ENCODE measurements at regions not wholly inside any gene's neighbourhood (a gene's known extent, or its start where the extent isn't known, plus 50 kb on each side); places are given as distances from the start of the nearest gene placed in this dataset.

- TF ChIP-seq CTCF (IDR thresholded peaks at IDR 0.05; ENCODE audit: insufficient read depth, low read length) (no peak), REST (IDR thresholded peaks at IDR 0.05; ENCODE audit: insufficient replicate concordance, low read depth) (no peak)
Observed at GRCh38 chr20:48171626-48172356, 386.5 kb upstream of the SULF2 start.
